Ishikawa (cell line): ENCODE measurements at regions not wholly inside any gene's neighbourhood (a gene's known extent, or its start where the extent isn't known, plus 50 kb on each side); places are given as distances from the start of the nearest gene placed in this dataset.

Experiments used
- CEBPB ChIP-seq: IDR thresholded peaks from 2 replicates; pipeline ENCODE4 v1.6.1; 2012
- CREB1 ChIP-seq: IDR thresholded peaks from 2 replicates; pipeline ENCODE4 v1.6.1; 2012; ENCODE audit warnings: low read depth
- EGR1 ChIP-seq: IDR thresholded peaks from 2 replicates; pipeline ENCODE4 v1.6.1; 2012
- EP300 ChIP-seq: IDR thresholded peaks from 2 replicates; pipeline ENCODE4 v1.6.1; 2012; ENCODE audit warnings: borderline replicate concordance
- FOXM1 ChIP-seq: IDR thresholded peaks from 2 replicates; pipeline ENCODE4 v1.6.1; 2012; ENCODE audit warnings: low read depth, borderline replicate concordance
- MAX ChIP-seq: IDR thresholded peaks from 2 replicates; pipeline ENCODE4 v1.6.1; 2012
- NFIC ChIP-seq: IDR thresholded peaks from 2 replicates; pipeline ENCODE4 v1.6.1; 2012
- RAD21 ChIP-seq: IDR thresholded peaks from 2 replicates; pipeline ENCODE4 v1.6.1; 2012; ENCODE audit warnings: low read depth
- REST ChIP-seq: IDR thresholded peaks from 2 replicates; pipeline ENCODE4 v1.6.1; 2012; ENCODE audit warnings: low read depth, mild to moderate bottlenecking
- TAF1 ChIP-seq: IDR thresholded peaks from 2 replicates; pipeline ENCODE4 v1.6.1; 2012; ENCODE audit warnings: low read depth, mild to moderate bottlenecking
- TCF12 ChIP-seq: IDR thresholded peaks from 2 replicates; pipeline ENCODE4 v1.6.1; 2012; ENCODE audit warnings: low read depth
- TEAD4 ChIP-seq: IDR thresholded peaks from 2 replicates; pipeline ENCODE4 v1.6.1; 2012
- USF1 ChIP-seq: IDR thresholded peaks from 2 replicates; pipeline ENCODE4 v1.6.1; 2012
- YY1 ChIP-seq: IDR thresholded peaks from 2 replicates; pipeline ENCODE4 v1.6.1; 2012; ENCODE audit warnings: low read depth
- ZBTB7A ChIP-seq: IDR thresholded peaks from 2 replicates; pipeline ENCODE4 v1.6.1; 2012; ENCODE audit warnings: low read depth

GRCh38 chr14:62082779-62083178 lies 320.6 kb downstream of the SNAPC1 start:
- TF ChIP-seq USF1 (no peak), MAX (no peak), CREB1 (no peak), RAD21 (no peak), EGR1 (no peak), TAF1 (no peak), EP300 (no peak), NFIC (no peak), FOXM1 (no peak), TCF12 (no peak), YY1 (no peak), ZBTB7A (no peak), CEBPB (no peak), REST (no peak)

- TF ChIP-seq YY1 (no peak), TCF12 (no peak), TEAD4 (no peak), TAF1 (no peak), USF1 (no peak), EGR1 (no peak), EP300 (no peak), FOXM1 (no peak), REST (no peak), NFIC (no peak), ZBTB7A (no peak), MAX (no peak), RAD21 (no peak), CEBPB (no peak), CREB1 (no peak)
These were observed 321.8 kb downstream of the SNAPC1 start for GRCh38 chr14:62084020-62084419.

GRCh38 chr14:62087191-62087590 lies 325.0 kb downstream of the SNAPC1 start:
- no peak for TF ChIP-seq RAD21
- no peak for TF ChIP-seq TAF1
- no peak for TF ChIP-seq USF1
- TF ChIP-seq FOXM1, result no peak
- no peak for TF ChIP-seq REST
- TF ChIP-seq EP300, result no peak
- TF ChIP-seq ZBTB7A, result no peak

- no peak for TF ChIP-seq TAF1
- TF ChIP-seq USF1, result no peak
- TF ChIP-seq TEAD4, result no peak
- no peak for TF ChIP-seq TCF12
- TF ChIP-seq EGR1, result no peak
- no peak for TF ChIP-seq EP300
- no peak for TF ChIP-seq FOXM1
- no peak for TF ChIP-seq RAD21
These were observed 331.5 kb downstream of the SNAPC1 start for GRCh38 chr14:62093736-62094135.
